HFFc6 (cell line): ENCODE measurements at regions not wholly inside any gene's neighbourhood (a gene's known extent, or its start where the extent isn't known, plus 50 kb on each side); places are given as distances from the start of the nearest gene placed in this dataset.

Experiments
- DNase-seq: peaks from one replicate; pipeline ENCODE4 v3.0.0-alpha.2; 2018
- H3K27ac Mint-ChIP-seq: 2 replicates; pipeline ENCODE4 v1.8.0; 2020; ENCODE audit warnings: mild to moderate bottlenecking, mixed read lengths
- H3K27me3 Mint-ChIP-seq: 2 replicates; pipeline ENCODE4 v1.8.0; 2021; ENCODE audit warnings: mild to moderate bottlenecking, moderate library complexity, mixed read lengths; ENCODE audit not compliant: insufficient read depth
- H3K36me3 Mint-ChIP-seq: 2 replicates; pipeline ENCODE4 v1.8.0; 2021; ENCODE audit warnings: low read depth, mixed read lengths
- H3K4me1 Mint-ChIP-seq: 2 replicates; pipeline ENCODE4 v1.8.0; 2020; ENCODE audit warnings: low read depth, mixed read lengths
- H3K4me3 Mint-ChIP-seq: 2 replicates; pipeline ENCODE4 v1.8.0; 2020; ENCODE audit warnings: mild to moderate bottlenecking, moderate library complexity, mixed read lengths
- H3K9me3 Mint-ChIP-seq: 2 replicates; pipeline ENCODE4 v1.8.0; 2020; ENCODE audit warnings: mild to moderate bottlenecking, mixed read lengths
- CTCF ChIP-seq: fragments of 200-600 bp; sonication (generic); IDR thresholded peaks from 2 replicates; pipeline ENCODE4 v1.5.0; 2021; ENCODE audit warnings: antibody characterized with exemption, mild to moderate bottlenecking

- H3K4me3 Mint-ChIP-seq, result no peak overlapping the region
- H3K4me1 Mint-ChIP-seq, result no peaks in the 10 kb centered on the region
- H3K9me3 Mint-ChIP-seq, result no peaks in the 10 kb centered on the region
- TF ChIP-seq CTCF, result no peak
- H3K27me3 Mint-ChIP-seq, result peaks cover 4% of the 10 kb centered on the region
- DNase-seq, result no peak
- H3K36me3 Mint-ChIP-seq, result no peaks in the 10 kb centered on the region
- H3K27ac Mint-ChIP-seq, result no peak overlapping the region
Measured at GRCh38 chr3:70532806-70533205, 220.4 kb upstream of the MDFIC2 start.

- Mint-ChIP-seq H3K27me3 (peaks cover 4% of the 10 kb centered on the region), H3K27ac (no peak overlapping the region), H3K4me3 (no peak overlapping the region), H3K9me3 (no peaks in the 10 kb centered on the region), H3K4me1 (peaks cover 5% of the 10 kb centered on the region; the same call in 1 of the 2 replicates), H3K36me3 (no peaks in the 10 kb centered on the region)
- TF ChIP-seq CTCF, result no peak
- DNase-seq, result no peak
Measured at GRCh38 chr3:70531838-70532489, 219.5 kb upstream of the MDFIC2 start.

GRCh38 chr3:70531063-70531657 lies 218.7 kb upstream of the MDFIC2 start:
- TF ChIP-seq CTCF, result peak; percentile 87
- Mint-ChIP-seq H3K27ac (no peak overlapping the region), H3K4me1 (peaks cover 8% of the 10 kb centered on the region; the same call in 1 of the 2 replicates), H3K27me3 (peaks cover 5% of the 10 kb centered on the region), H3K4me3 (no peak overlapping the region), H3K36me3 (no peaks in the 10 kb centered on the region), H3K9me3 (no peaks in the 10 kb centered on the region)
- DNase-seq, result peak; percentile 12

- Mint-ChIP-seq H3K27ac (no peak overlapping the region), H3K4me3 (no peak overlapping the region), H3K27me3 (peaks cover 2% of the 10 kb centered on the region), H3K9me3 (no peaks in the 10 kb centered on the region), H3K36me3 (no peaks in the 10 kb centered on the region), H3K4me1 (peaks cover 8% of the 10 kb centered on the region; the same call in 1 of the 2 replicates)
- DNase-seq, result no peak
- no peak for TF ChIP-seq CTCF
Measured at GRCh38 chr3:70530626-70531025, 218.2 kb upstream of the MDFIC2 start.

- no peaks in the 10 kb centered on the region for H3K36me3 Mint-ChIP-seq
- H3K4me3 Mint-ChIP-seq, result no peak overlapping the region
- H3K4me1 Mint-ChIP-seq, result peaks cover 8% of the 10 kb centered on the region; the same call in 1 of the 2 replicates
- no peak for DNase-seq
- no peaks in the 10 kb centered on the region for H3K9me3 Mint-ChIP-seq
- peaks cover 2% of the 10 kb centered on the region; the same call in 1 of the 2 replicates for H3K27me3 Mint-ChIP-seq
- TF ChIP-seq CTCF, result no peak
- H3K27ac Mint-ChIP-seq, result no peak overlapping the region
Measured at GRCh38 chr3:70527026-70527425, 214.6 kb upstream of the MDFIC2 start.
